PC-9 (cell line): ENCODE measurements at regions not wholly inside any gene's neighbourhood (a gene's known extent, or its start where the extent isn't known, plus 50 kb on each side); places are given as distances from the start of the nearest gene placed in this dataset.

Source experiments
- BruUV-seq: library from RNA; stranded (reverse); fragments of 400-500 nt; replicated peaks from 2 replicates; lab custom pipeline; 2021; lab: Mats Ljungman, UMichigan
- CTCF ChIA-PET: fragments of 300-600 bp; sonication (Branson Sonifier 250); formaldehyde crosslinking; loops from one replicate; lab custom pipeline; 2022; ENCODE audit warnings: antibody characterized with exemption; lab: Charles Lee
- POLR2A ChIA-PET: fragments of 300-600 bp; sonication (Branson Sonifier 250); formaldehyde crosslinking; loops from one replicate; lab custom pipeline; 2022; ENCODE audit warnings: antibody characterized with exemption; ENCODE audit not compliant: unreplicated experiment; lab: Charles Lee
- DNase-seq, 2 experiments: peaks; one replicate each; pipeline versions ENCODE4 v3.0.0 to v3.0.0-alpha.2; 2015 to 2022; ENCODE audit warnings: mixed read lengths in 1 of 2
- H2AFZ ChIP-seq: fragments of 200-600 bp; sonication (generic); 2 replicates; pipeline ENCODE4 v1.8.1; 2017; ENCODE audit warnings: antibody characterized with exemption
- H3F3A ChIP-seq: fragments of 200-600 bp; sonication (generic); 2 replicates; pipeline ENCODE4 v1.8.1; 2017; ENCODE audit warnings: antibody characterized with exemption, mild to moderate bottlenecking, low read depth; ENCODE audit not compliant: insufficient read depth
- H3K27ac ChIP-seq: fragments of 200-600 bp; sonication (generic); 2 replicates; pipeline ENCODE4 v1.6.1; 2016; ENCODE audit warnings: mixed run types
- H3K27me3 ChIP-seq: fragments of 200-600 bp; sonication (generic); 2 replicates; pipeline ENCODE4 v1.6.1; 2016; ENCODE audit warnings: low read depth, mixed run types; ENCODE audit not compliant: insufficient read depth
- H3K36me3 ChIP-seq: fragments of 200-600 bp; sonication (generic); 2 replicates; pipeline ENCODE4 v1.6.1; 2016; ENCODE audit warnings: low read depth, mixed run types
- H3K4me1 ChIP-seq: fragments of 200-600 bp; sonication (generic); replicated peaks from 2 replicates; pipeline ENCODE4 v1.6.1; 2016; ENCODE audit warnings: mixed run types; ENCODE audit not compliant: insufficient read depth
- H3K4me2 ChIP-seq: fragments of 200-600 bp; sonication (generic); 2 replicates; pipeline ENCODE4 v1.6.1; 2017; ENCODE audit warnings: mixed run types
- H3K4me3 ChIP-seq: fragments of 200-600 bp; sonication (generic); 2 replicates; pipeline ENCODE4 v1.6.1; 2016; ENCODE audit warnings: mixed run types
- H3K79me2 ChIP-seq: fragments of 200-600 bp; sonication (generic); 2 replicates; pipeline ENCODE4 v1.6.1; 2017; ENCODE audit warnings: low read depth, mixed run types
- H3K9me2 ChIP-seq: fragments of 200-600 bp; sonication (generic); 2 replicates; pipeline ENCODE4 v1.8.1; 2017; ENCODE audit warnings: mild to moderate bottlenecking; ENCODE audit not compliant: insufficient read depth
- H3K9me3 ChIP-seq: fragments of 200-600 bp; sonication (generic); 2 replicates; pipeline ENCODE4 v1.8.1; 2016; ENCODE audit warnings: low read depth; ENCODE audit not compliant: insufficient read depth
- H4K20me1 ChIP-seq: fragments of 200-600 bp; sonication (generic); 2 replicates; pipeline ENCODE4 v1.8.1; 2017; ENCODE audit not compliant: insufficient read depth
- EZH2 ChIP-seq: fragments of 200-600 bp; sonication (generic); IDR thresholded peaks from 2 replicates; pipeline ENCODE4 v1.8.0; 2017; ENCODE audit warnings: antibody characterized with exemption, low read depth
- intact Hi-C: fragments of 100-400 bp; cut with micrococcal nuclease; formaldehyde crosslinking; loops from one replicate; pipeline ENCODE4 v1.10.0; 2022; ENCODE audit not compliant: unreplicated experiment
- TF ChIP-seq, protein P1 (sequence below): fragments of 200-600 bp; sonication (generic); conservative IDR thresholded peaks from 2 replicates; pipeline ENCODE4 v1.6.1; 2017; ENCODE audit warnings: mixed run types, antibody characterized with exemption, mild to moderate bottlenecking, moderate library complexity

DNA sequence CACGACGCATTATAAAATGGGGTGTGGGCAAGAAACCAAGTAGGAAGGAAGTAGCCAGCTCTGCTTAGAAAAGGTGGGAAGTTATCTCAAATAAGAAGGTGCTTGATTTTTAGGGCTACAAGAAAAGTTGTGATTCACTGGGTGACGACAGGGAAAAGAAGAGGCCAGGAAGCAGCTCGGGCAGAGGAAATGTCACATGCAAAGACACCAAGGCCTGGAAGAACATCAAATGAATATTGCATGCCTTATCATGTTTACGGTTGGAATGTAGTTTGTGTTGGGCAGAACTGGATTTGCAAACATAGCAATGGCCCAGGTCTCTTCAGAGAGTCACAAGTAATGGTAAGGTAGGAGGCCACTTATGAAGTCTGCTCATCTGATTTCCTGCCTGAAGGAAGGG lies 610.6 kb downstream of the IRS1 start:
- Histone ChIP-seq H3K4me2 (no peak overlapping the region), H3K9me2 (no peaks in the 10 kb centered on the region), H3K36me3 (no peaks in the 10 kb centered on the region), H3F3A (0 out of 2 replicates have a peak, but pooled peaks cover 5% of the 10 kb centered on the region), H3K9me3 (0 out of 2 replicates have a peak, but pooled peaks cover 6% of the 10 kb centered on the region), H3K4me1 (peaks cover 19% of the 10 kb centered on the region), H3K79me2 (no peaks in the 10 kb centered on the region), H3K4me3 (no peak overlapping the region), H2AFZ (no peak overlapping the region), H4K20me1 (no peaks in the 10 kb centered on the region), H3K27ac (no peak overlapping the region), H3K27me3 (no peaks in the 10 kb centered on the region)
- no peak for TF ChIP-seq EZH2
- TF ChIP-seq, protein P1, sequence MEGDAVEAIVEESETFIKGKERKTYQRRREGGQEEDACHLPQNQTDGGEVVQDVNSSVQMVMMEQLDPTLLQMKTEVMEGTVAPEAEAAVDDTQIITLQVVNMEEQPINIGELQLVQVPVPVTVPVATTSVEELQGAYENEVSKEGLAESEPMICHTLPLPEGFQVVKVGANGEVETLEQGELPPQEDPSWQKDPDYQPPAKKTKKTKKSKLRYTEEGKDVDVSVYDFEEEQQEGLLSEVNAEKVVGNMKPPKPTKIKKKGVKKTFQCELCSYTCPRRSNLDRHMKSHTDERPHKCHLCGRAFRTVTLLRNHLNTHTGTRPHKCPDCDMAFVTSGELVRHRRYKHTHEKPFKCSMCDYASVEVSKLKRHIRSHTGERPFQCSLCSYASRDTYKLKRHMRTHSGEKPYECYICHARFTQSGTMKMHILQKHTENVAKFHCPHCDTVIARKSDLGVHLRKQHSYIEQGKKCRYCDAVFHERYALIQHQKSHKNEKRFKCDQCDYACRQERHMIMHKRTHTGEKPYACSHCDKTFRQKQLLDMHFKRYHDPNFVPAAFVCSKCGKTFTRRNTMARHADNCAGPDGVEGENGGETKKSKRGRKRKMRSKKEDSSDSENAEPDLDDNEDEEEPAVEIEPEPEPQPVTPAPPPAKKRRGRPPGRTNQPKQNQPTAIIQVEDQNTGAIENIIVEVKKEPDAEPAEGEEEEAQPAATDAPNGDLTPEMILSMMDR, result no peak
- ChIA-PET POLR2A (no interaction called here), CTCF (no interaction called here)
- no TSS peak for BruUV-seq
- no peak for DNase-seq
- intact Hi-C loops, result loop anchor here (5.0 kb wide), 3 partner anchors 238 to 463 kb away; no protein-coding TSS in a partner anchor

DNA sequence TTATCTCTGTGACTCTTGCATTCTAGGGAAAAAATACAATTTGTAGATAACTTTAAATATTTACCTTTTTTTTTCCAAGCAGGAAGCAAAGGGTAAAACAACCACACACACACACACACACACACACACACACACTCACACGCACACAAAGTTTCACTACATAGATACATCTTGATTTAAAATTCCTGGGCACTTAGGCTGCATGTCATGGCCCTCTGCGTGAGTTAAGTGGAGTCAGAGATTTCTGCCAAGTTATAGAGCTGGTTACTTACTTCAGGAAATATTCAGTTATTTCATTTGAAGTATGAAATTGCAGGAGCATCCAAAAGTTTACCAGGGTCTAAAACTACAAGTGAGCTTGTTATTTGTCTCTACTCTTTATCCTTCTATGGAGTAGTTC lies 612.0 kb downstream of the IRS1 start:
- no peak overlapping the region for H2AFZ ChIP-seq
- POLR2A ChIA-PET, result interaction anchor here (0.6 kb wide), 1 partner anchor 115 kb away, joined by 3 read pairs; no protein-coding TSS in a partner anchor
- no peaks in the 10 kb centered on the region for H4K20me1 ChIP-seq
- peaks cover 19% of the 10 kb centered on the region for H3K4me1 ChIP-seq
- TF ChIP-seq EZH2, result no peak
- TF ChIP-seq, protein P1, result no peak
- no peak overlapping the region for H3K27ac ChIP-seq
- no peak overlapping the region for H3K4me2 ChIP-seq
- BruUV-seq, result no TSS peak
- H3K36me3 ChIP-seq, result no peaks in the 10 kb centered on the region
- no peak for DNase-seq
- H3K9me3 ChIP-seq, result 0 out of 2 replicates have a peak, but pooled peaks cover 6% of the 10 kb centered on the region
- no peak overlapping the region for H3K4me3 ChIP-seq
- no peaks in the 10 kb centered on the region for H3K9me2 ChIP-seq
- intact Hi-C loops, result loop anchor here (5.0 kb wide), 3 partner anchors 240 to 465 kb away; no protein-coding TSS in a partner anchor
- CTCF ChIA-PET, result no interaction called here
- 0 out of 2 replicates have a peak, but pooled peaks cover 5% of the 10 kb centered on the region for H3F3A ChIP-seq
- H3K27me3 ChIP-seq, result no peaks in the 10 kb centered on the region
- no peaks in the 10 kb centered on the region for H3K79me2 ChIP-seq

DNA sequence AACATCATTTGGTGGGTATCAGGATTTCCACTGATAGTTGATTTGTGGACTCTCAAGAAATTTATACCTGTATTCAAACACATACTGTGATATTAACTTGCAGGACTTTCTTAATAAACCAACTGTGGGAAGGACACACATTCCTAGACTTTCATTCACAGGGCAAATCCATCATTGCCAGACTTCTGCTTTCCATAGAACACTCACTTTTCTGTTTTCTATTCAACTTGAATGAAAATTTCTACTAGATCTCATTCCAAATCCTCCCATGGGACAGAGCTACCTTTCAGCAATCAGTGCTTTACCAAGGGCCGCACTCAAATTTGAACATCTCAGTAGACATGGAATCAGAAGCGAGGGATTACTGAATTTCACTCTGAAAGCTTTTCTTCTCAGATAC lies 612.5 kb downstream of the IRS1 start:
- H3K4me1 ChIP-seq, result peaks cover 19% of the 10 kb centered on the region
- H2AFZ ChIP-seq, result no peak overlapping the region
- H3K79me2 ChIP-seq, result no peaks in the 10 kb centered on the region
- no peaks in the 10 kb centered on the region for H4K20me1 ChIP-seq
- H3K27ac ChIP-seq, result no peak overlapping the region
- H3K9me3 ChIP-seq, result 0 out of 2 replicates have a peak, but pooled peaks cover 6% of the 10 kb centered on the region
- H3F3A ChIP-seq, result 0 out of 2 replicates have a peak, but pooled peaks cover 5% of the 10 kb centered on the region
- no TSS peak for BruUV-seq
- ChIA-PET POLR2A (interaction anchor here (0.6 kb wide), 1 partner anchor 116 kb away, joined by 3 read pairs; no protein-coding TSS in a partner anchor), CTCF (no interaction called here)
- intact Hi-C loops, result loop anchor here (5.0 kb wide), 3 partner anchors 240 to 465 kb away; no protein-coding TSS in a partner anchor
- no peaks in the 10 kb centered on the region for H3K9me2 ChIP-seq
- TF ChIP-seq, protein P1, result no peak
- TF ChIP-seq EZH2, result no peak
- no peak for DNase-seq
- H3K27me3 ChIP-seq, result no peaks in the 10 kb centered on the region
- H3K4me2 ChIP-seq, result no peak overlapping the region
- H3K36me3 ChIP-seq, result no peaks in the 10 kb centered on the region
- no peak overlapping the region for H3K4me3 ChIP-seq
